OCI-LY7 (cell line): ENCODE measurements at regions not wholly inside any gene's neighbourhood (a gene's known extent, or its start where the extent isn't known, plus 50 kb on each side); places are given as distances from the start of the nearest gene placed in this dataset.

ENCODE experiments used
- BruUV-seq: library from RNA; stranded (reverse); fragments of 400-500 nt; replicated peaks from 2 replicates; lab custom pipeline; 2021; lab: Mats Ljungman, UMichigan
- CTCF ChIA-PET: fragments of 300-600 bp; sonication (Branson Sonifier 250); formaldehyde crosslinking; loops from one replicate; lab custom pipeline; 2022; ENCODE audit warnings: antibody characterized with exemption; ENCODE audit not compliant: unreplicated experiment; lab: Charles Lee
- POLR2A ChIA-PET: fragments of 300-600 bp; sonication (Branson Sonifier 250); formaldehyde crosslinking; loops from one replicate; lab custom pipeline; 2022; ENCODE audit warnings: antibody characterized with exemption; lab: Charles Lee
- DNase-seq: peaks from one replicate; pipeline ENCODE4 v3.0.0-alpha.2; 2015; ENCODE audit warnings: low spot score
- H2AFZ ChIP-seq: fragments of 200-600 bp; sonication (generic), shearing (Covaris generic); 2 replicates; pipeline ENCODE4 v1.6.1; 2014; ENCODE audit warnings: mild to moderate bottlenecking, antibody characterized with exemption, low read length, moderate library complexity
- H3K27ac ChIP-seq: fragments of 200-600 bp; sonication (generic); 2 replicates; pipeline ENCODE4 v1.5.1; 2014; ENCODE audit warnings: mixed run types, low read depth, mild to moderate bottlenecking, moderate library complexity, low read length, inconsistent platforms; ENCODE audit not compliant: poor library complexity, severe bottlenecking
- H3K36me3 ChIP-seq: fragments of 200-600 bp; sonication (generic); 2 replicates; pipeline ENCODE4 v1.6.1; 2014; ENCODE audit warnings: mild to moderate bottlenecking, antibody characterized with exemption, low read length, moderate library complexity, mixed read lengths; ENCODE audit not compliant: insufficient read depth
- H3K4me1 ChIP-seq: fragments of 200-600 bp; sonication (generic); 2 replicates; pipeline ENCODE4 v1.5.1; 2014; ENCODE audit warnings: mild to moderate bottlenecking, low read length; ENCODE audit not compliant: insufficient read depth, poor library complexity, severe bottlenecking
- H3K4me2 ChIP-seq: fragments of 200-600 bp; sonication (generic); 2 replicates; pipeline ENCODE4 v1.6.1; 2014; ENCODE audit warnings: mild to moderate bottlenecking, low read length
- H3K4me3 ChIP-seq: fragments of 200-600 bp; sonication (generic); 2 replicates; pipeline ENCODE4 v1.5.1; 2014; ENCODE audit warnings: mild to moderate bottlenecking, low read depth, low read length; ENCODE audit not compliant: poor library complexity, severe bottlenecking
- H3K79me2 ChIP-seq: fragments of 200-600 bp; sonication (generic); 2 replicates; pipeline ENCODE4 v1.6.1; 2016; ENCODE audit warnings: low read depth, mild to moderate bottlenecking, low read length, moderate library complexity, mixed read lengths; ENCODE audit not compliant: insufficient read depth
- H3K9me2 ChIP-seq: fragments of 200-600 bp; sonication (generic); 2 replicates; pipeline ENCODE4 v1.6.1; 2016; ENCODE audit warnings: mild to moderate bottlenecking, low read length, mixed read lengths; ENCODE audit not compliant: insufficient read depth
- H3K9me3 ChIP-seq: fragments of 200-600 bp; sonication (generic); 2 replicates; pipeline ENCODE4 v1.6.1; 2014; ENCODE audit warnings: mild to moderate bottlenecking, mixed run types, low read length, mixed read lengths
- H4K20me1 ChIP-seq: fragments of 200-600 bp; sonication (generic); 2 replicates; pipeline ENCODE4 v1.6.1; 2014; ENCODE audit warnings: mild to moderate bottlenecking, antibody characterized with exemption, low read length, moderate library complexity, mixed read lengths; ENCODE audit not compliant: insufficient read depth
- EZH2phosphoT487 ChIP-seq: fragments of 200-600 bp; sonication (generic); IDR thresholded peaks from 2 replicates; pipeline ENCODE4 v1.6.1; 2018; ENCODE audit warnings: low read depth, borderline replicate concordance, mild to moderate bottlenecking, mixed run types, antibody characterized with exemption, low read length, moderate library complexity, mixed read lengths
- intact Hi-C: fragments of 100-400 bp; cut with micrococcal nuclease; formaldehyde crosslinking; loops from one replicate; pipeline ENCODE4 v1.10.0; 2022; ENCODE audit not compliant: unreplicated experiment
- TF ChIP-seq, protein P1 (sequence below): fragments of 200-600 bp; sonication (generic); conservative IDR thresholded peaks from 2 replicates; pipeline ENCODE4 v1.5.1; 2014; ENCODE audit warnings: mild to moderate bottlenecking, antibody characterized with exemption, low read length, moderate library complexity, mixed read lengths

DNA sequence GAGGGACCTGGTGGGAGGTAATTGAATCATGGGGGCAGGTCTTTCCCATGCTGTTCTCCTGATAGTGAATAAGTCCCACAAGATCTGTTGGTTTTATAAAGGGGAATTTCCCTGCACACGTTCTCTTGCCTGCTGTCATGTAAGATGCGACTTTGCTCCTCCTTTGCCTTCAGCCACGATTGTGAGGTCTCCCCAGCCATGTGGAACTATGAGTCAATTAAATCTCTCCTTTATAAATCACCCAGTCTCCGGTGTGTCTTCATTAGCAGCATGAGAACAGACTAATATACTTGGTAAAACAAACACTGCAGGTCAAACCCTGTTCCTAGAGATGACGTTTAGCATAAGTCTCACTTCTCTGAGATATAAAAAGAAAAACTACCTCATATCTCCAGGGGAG, 148.3 kb downstream of the MATN1 start:
- ChIA-PET CTCF (no interaction called here), POLR2A (no interaction called here)
- no peaks in the 10 kb centered on the region for H3K79me2 ChIP-seq
- H3K4me2 ChIP-seq, result no peak overlapping the region
- no peak overlapping the region for H2AFZ ChIP-seq
- no peaks in the 10 kb centered on the region for H3K4me1 ChIP-seq
- intact Hi-C loops, result no loop called here
- H3K36me3 ChIP-seq, result no peaks in the 10 kb centered on the region
- no peaks in the 10 kb centered on the region for H3K9me2 ChIP-seq
- no peaks in the 10 kb centered on the region for H3K9me3 ChIP-seq
- no peak overlapping the region for H3K4me3 ChIP-seq
- no TSS peak for BruUV-seq
- H3K27ac ChIP-seq, result no peak overlapping the region
- TF ChIP-seq EZH2phosphoT487, result no peak
- TF ChIP-seq, protein P1, sequence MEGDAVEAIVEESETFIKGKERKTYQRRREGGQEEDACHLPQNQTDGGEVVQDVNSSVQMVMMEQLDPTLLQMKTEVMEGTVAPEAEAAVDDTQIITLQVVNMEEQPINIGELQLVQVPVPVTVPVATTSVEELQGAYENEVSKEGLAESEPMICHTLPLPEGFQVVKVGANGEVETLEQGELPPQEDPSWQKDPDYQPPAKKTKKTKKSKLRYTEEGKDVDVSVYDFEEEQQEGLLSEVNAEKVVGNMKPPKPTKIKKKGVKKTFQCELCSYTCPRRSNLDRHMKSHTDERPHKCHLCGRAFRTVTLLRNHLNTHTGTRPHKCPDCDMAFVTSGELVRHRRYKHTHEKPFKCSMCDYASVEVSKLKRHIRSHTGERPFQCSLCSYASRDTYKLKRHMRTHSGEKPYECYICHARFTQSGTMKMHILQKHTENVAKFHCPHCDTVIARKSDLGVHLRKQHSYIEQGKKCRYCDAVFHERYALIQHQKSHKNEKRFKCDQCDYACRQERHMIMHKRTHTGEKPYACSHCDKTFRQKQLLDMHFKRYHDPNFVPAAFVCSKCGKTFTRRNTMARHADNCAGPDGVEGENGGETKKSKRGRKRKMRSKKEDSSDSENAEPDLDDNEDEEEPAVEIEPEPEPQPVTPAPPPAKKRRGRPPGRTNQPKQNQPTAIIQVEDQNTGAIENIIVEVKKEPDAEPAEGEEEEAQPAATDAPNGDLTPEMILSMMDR, result no peak
- H4K20me1 ChIP-seq, result no peaks in the 10 kb centered on the region
- DNase-seq, result no peak

DNA sequence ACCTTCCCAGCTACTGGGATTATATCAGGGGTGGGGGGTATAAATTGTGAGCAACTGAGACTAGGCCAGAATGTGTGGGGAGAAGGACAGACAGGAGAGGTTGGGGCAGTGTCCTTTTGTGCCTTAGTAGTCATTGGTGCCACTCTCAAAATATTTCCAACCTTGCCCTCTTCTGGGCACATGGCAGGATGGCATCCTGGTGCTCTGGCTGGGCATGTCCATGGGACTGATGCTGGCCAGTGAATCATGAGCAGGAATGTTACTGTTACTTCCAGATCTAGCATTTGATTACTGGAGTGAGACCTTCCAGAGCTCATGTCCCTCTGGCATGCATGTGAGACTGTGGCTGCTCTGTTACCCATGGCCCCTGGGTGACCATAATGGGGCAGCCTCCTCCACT, 151.2 kb downstream of the MATN1 start:
- H3K9me2 ChIP-seq, result no peaks in the 10 kb centered on the region
- ChIA-PET CTCF (no interaction called here), POLR2A (no interaction called here)
- H3K4me2 ChIP-seq, result no peak overlapping the region
- H3K4me1 ChIP-seq, result no peaks in the 10 kb centered on the region
- no peak overlapping the region for H2AFZ ChIP-seq
- BruUV-seq, result no TSS peak
- intact Hi-C loops, result no loop called here
- H3K4me3 ChIP-seq, result no peak overlapping the region
- no peaks in the 10 kb centered on the region for H3K36me3 ChIP-seq
- no peaks in the 10 kb centered on the region for H4K20me1 ChIP-seq
- DNase-seq, result no peak
- no peaks in the 10 kb centered on the region for H3K79me2 ChIP-seq
- H3K9me3 ChIP-seq, result no peaks in the 10 kb centered on the region
- TF ChIP-seq EZH2phosphoT487, result no peak
- TF ChIP-seq, protein P1, result no peak
- H3K27ac ChIP-seq, result no peak overlapping the region

DNA sequence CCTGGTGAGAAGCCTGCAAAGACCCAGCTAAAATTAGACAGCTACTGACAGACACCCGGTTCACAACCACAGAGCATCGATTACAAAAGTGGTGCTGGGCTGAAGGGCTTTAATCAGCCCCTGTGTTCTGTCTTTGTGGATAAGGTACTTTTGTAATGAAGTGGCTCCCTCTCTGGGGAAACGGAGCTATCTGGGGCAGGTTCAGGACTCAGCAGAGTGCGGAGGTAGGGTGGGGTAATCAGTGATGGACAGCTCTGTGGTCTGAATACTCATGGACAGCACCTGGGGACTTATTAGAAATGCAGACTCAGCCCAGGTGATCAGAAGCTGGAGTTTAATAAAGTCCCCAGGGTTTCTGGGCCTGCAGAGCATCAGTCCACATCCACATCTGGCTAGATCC, 152.0 kb downstream of the MATN1 start:
- Histone ChIP-seq H3K9me3 (no peaks in the 10 kb centered on the region), H3K79me2 (no peaks in the 10 kb centered on the region), H3K4me3 (no peak overlapping the region), H3K9me2 (no peaks in the 10 kb centered on the region), H3K4me2 (no peak overlapping the region), H2AFZ (no peak overlapping the region), H4K20me1 (no peaks in the 10 kb centered on the region), H3K27ac (no peak overlapping the region), H3K36me3 (no peaks in the 10 kb centered on the region), H3K4me1 (no peaks in the 10 kb centered on the region)
- no TSS peak for BruUV-seq
- CTCF ChIA-PET, result no interaction called here
- intact Hi-C loops, result no loop called here
- POLR2A ChIA-PET, result no interaction called here
- no peak for DNase-seq
- TF ChIP-seq EZH2phosphoT487, result no peak
- TF ChIP-seq, protein P1, result no peak
